ENCODE measurements at regions not wholly inside any gene's neighbourhood (a gene's known extent, or its start where the extent isn't known, plus 50 kb on each side); places are given as distances from the start of the nearest gene placed in this dataset.

DNA sequence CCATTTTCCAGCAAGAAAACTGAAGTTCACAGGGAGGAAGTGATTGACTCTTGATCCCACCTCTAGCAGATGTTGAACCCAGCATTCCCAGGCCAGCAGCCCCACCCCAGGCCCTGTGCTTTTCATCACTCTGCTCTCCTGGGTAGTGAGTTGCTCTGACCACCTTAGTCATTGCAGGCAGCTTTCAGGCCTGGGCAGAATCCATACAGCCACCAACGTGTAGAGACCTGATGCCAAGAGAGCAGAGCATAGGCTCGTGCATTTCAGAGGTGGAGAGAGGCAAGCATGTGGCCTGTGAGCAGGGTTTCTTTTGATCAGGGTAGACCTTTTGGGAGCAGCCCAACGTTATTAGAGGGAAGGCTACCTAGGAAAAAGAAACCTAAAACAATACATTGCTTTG, 334.6 kb downstream of the PTEN start:
- Histone ChIP-seq H3K9ac (ENCODE audit: low read length) (no peak overlapping the region), H2AFZ (ENCODE audit: low read depth, low read length, severe bottlenecking) (no peak overlapping the region), H4K20me1 (ENCODE audit: low read depth, low read length) (no peaks in the 10 kb centered on the region), H3K4me3 (ENCODE audit: insufficient read depth, low read length, poor library complexity, severe bottlenecking) (no peak overlapping the region), H3K27ac (ENCODE audit: low read depth, low read length) (no peak overlapping the region), H3K27me3 (ENCODE audit: low read length) (no peaks in the 10 kb centered on the region), H3K36me3 (ENCODE audit: low read length) (no peaks in the 10 kb centered on the region), H3F3A (ENCODE audit: insufficient read depth) (no peaks in the 10 kb centered on the region), H3K79me2 (ENCODE audit: insufficient read depth, low read length) (no peaks in the 10 kb centered on the region), H3K9me3 (ENCODE audit: insufficient read depth, low read length) (no peaks in the 10 kb centered on the region), H3K9me2 (replicated peaks; ENCODE audit: insufficient read depth, low read length) (no peaks in the 10 kb centered on the region), H3K4me2 (ENCODE audit: low read depth, low read length, poor library complexity, severe bottlenecking) (no peak overlapping the region)
- TF ChIP-seq EZH2phosphoT487 (conservative IDR thresholded peaks at IDR 0.05; ENCODE audit: low read length) (no peak), CTCF (IDR thresholded peaks at IDR 0.05; ENCODE audit: insufficient read depth, low read length, poor library complexity, severe bottlenecking) (no peak)

DNA sequence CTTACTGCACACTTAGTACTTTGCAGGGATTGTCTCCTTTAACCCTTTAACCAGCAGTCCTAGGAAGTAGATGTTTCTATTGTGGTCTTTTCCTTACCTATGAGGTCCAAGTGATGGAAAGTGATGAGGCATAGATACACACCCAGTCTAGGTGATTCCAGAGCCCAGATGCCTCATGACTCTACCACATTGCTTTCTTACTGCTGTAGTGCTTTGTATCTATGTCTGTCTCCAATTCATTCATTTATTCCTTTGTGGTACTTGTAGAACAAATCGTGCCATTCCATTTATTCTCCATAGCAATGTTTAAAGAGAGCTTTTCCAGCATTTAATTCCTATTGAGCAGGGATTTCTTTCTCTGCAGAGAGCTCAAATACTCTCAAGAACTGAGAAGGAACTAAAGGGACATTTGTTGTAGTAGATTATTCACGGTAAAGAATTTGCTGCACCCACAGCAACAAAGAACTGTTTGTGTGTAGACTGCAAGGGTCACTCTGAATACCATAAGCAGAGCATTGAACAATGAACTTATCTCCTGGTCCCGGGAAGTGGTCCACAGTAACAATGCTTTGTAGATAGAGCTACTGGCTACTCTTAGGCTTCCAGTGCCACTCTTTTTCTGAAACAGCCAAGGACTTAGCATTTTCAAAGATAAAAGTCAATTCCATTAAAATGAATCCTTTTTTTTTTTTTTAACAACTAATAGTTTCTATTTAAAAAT, 337.0 kb downstream of the PTEN start:
- Histone ChIP-seq H2AFZ (ENCODE audit: low read depth, low read length, severe bottlenecking) (no peak overlapping the region), H3K9me2 (replicated peaks; ENCODE audit: insufficient read depth, low read length) (no peaks in the 10 kb centered on the region), H3F3A (ENCODE audit: insufficient read depth) (no peaks in the 10 kb centered on the region), H3K27ac (ENCODE audit: low read depth, low read length) (no peak overlapping the region), H3K9ac (ENCODE audit: low read length) (no peak overlapping the region), H4K20me1 (ENCODE audit: low read depth, low read length) (no peaks in the 10 kb centered on the region), H3K27me3 (ENCODE audit: low read length) (no peaks in the 10 kb centered on the region), H3K9me3 (ENCODE audit: insufficient read depth, low read length) (no peaks in the 10 kb centered on the region), H3K4me3 (ENCODE audit: insufficient read depth, low read length, poor library complexity, severe bottlenecking) (no peak overlapping the region), H3K36me3 (ENCODE audit: low read length) (no peaks in the 10 kb centered on the region), H3K79me2 (ENCODE audit: insufficient read depth, low read length) (no peaks in the 10 kb centered on the region), H3K4me2 (ENCODE audit: low read depth, low read length, poor library complexity, severe bottlenecking) (no peak overlapping the region)
- TF ChIP-seq CTCF (IDR thresholded peaks at IDR 0.05; ENCODE audit: insufficient read depth, low read length, poor library complexity, severe bottlenecking) (no peak), EZH2phosphoT487 (conservative IDR thresholded peaks at IDR 0.05; ENCODE audit: low read length) (no peak)

GRCh38 chr10:88205842-88206446, 342.5 kb downstream of the PTEN start:
- Histone ChIP-seq H3K9me2 (replicated peaks; ENCODE audit: insufficient read depth, low read length) (no peaks in the 10 kb centered on the region), H3K4me3 (ENCODE audit: insufficient read depth, low read length, poor library complexity, severe bottlenecking) (no peak overlapping the region), H3K4me2 (ENCODE audit: low read depth, low read length, poor library complexity, severe bottlenecking) (no peak overlapping the region), H2AFZ (ENCODE audit: low read depth, low read length, severe bottlenecking) (no peak overlapping the region), H3K9ac (ENCODE audit: low read length) (no peak overlapping the region), H3K9me3 (ENCODE audit: insufficient read depth, low read length) (no peaks in the 10 kb centered on the region), H3K27ac (ENCODE audit: low read depth, low read length) (no peak overlapping the region), H3K36me3 (ENCODE audit: low read length) (no peaks in the 10 kb centered on the region), H3K27me3 (ENCODE audit: low read length) (no peaks in the 10 kb centered on the region), H3F3A (ENCODE audit: insufficient read depth) (no peaks in the 10 kb centered on the region), H4K20me1 (ENCODE audit: low read depth, low read length) (no peaks in the 10 kb centered on the region), H3K79me2 (ENCODE audit: insufficient read depth, low read length) (no peaks in the 10 kb centered on the region)
- TF ChIP-seq CTCF (IDR thresholded peaks at IDR 0.05; ENCODE audit: insufficient read depth, low read length, poor library complexity, severe bottlenecking): no peak
- no peak for TF ChIP-seq EZH2phosphoT487 (conservative IDR thresholded peaks at IDR 0.05; ENCODE audit: low read length)

All from SU-DHL-6 (cell line).